Fibroblast of upper back skin (primary cell): ENCODE measurements at regions not wholly inside any gene's neighbourhood (a gene's known extent, or its start where the extent isn't known, plus 50 kb on each side); places are given as distances from the start of the nearest gene placed in this dataset.

Source experiments
- DNase-seq: peaks from one replicate; pipeline ENCODE4 v3.0.0-alpha.2; 2013

- no peak for DNase-seq
Measured at GRCh38 chr14:62307844-62308243, 545.6 kb downstream of the SNAPC1 start.

- DNase-seq, result no peak
Measured at GRCh38 chr14:62308316-62308715, 546.1 kb downstream of the SNAPC1 start.

GRCh38 chr14:62308891-62309290 lies 546.7 kb downstream of the SNAPC1 start:
- DNase-seq, result no peak

GRCh38 chr14:62313212-62313611 lies 551.0 kb downstream of the SNAPC1 start:
- no peak for DNase-seq

DNA sequence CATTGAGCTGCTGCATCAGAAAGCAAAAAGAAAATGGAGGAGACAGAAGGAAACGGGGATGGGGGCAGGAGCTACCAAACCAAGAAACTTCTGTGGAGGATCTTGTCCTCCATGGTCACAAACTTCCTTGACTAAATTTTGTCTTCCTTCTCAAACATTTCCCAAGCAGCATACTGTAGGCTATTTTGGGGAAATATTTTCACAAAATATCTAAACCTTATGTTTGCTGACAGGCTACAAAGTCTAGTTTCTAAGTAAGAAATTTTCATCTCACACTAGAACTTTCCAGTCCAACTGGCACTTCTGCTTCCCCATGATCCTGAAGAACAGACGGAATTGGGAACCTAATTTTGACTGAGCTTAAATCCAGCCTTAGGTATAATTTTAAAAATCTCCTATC lies 552.0 kb downstream of the SNAPC1 start:
- DNase-seq, result no peak

DNA sequence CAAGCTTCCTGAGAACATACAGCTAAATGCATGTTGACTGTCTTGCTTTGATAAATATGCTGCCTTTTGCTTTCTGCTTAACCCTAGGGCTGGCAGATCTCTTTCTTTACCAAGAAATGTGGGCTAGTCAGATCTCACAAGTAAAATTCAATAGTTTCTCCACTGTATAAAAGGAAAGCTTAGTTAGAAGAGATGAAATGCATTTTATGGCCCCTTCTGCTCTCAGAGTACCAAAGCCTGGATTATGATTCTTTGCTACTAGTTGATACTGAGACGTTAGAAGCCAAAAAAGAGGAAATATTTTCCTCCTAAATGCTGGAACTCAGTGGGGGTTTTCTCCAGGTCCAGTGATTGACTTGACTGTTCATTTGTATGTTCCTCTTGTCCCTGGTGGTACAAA lies 552.7 kb downstream of the SNAPC1 start:
- DNase-seq, result no peak

DNA sequence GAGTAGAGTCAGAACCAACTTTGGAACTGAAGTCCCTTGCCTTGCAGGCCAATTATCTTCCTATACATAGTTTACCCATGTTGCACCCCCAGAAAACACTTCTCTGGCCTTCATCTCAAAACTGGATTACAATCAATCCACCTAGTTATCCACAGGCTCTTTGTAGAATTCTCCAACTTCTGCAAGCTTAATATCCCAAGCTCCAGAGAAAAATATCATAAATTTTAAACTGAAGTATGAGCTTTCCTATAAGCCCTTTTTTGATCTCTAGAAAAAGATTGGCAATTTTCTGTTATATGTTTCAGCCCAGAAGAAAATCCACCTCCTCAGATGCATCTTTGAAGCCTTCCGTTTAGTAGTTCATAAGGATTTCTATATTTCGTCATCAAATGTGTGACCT lies 553.4 kb downstream of the SNAPC1 start:
- DNase-seq, result no peak

DNA sequence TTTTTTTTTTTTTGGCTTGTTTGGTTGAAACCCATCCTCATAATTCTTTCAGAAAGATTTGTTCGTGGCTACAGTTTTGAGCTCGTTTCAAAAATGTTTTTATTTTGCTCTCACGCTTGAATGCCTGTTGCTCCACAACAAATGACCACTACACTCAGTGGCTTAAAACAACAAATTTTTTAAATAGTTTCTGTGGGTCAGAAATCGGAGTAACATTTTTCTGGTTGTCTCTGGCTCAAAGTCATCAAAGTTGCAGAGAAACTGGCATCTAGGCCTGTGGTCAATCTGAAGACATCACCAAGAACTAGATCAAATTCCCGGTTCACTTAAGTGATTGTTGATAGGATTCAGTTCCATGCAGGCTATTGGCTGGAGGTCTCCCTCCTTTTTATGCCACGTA lies 560.0 kb downstream of the SNAPC1 start:
- DNase-seq, result no peak

DNA sequence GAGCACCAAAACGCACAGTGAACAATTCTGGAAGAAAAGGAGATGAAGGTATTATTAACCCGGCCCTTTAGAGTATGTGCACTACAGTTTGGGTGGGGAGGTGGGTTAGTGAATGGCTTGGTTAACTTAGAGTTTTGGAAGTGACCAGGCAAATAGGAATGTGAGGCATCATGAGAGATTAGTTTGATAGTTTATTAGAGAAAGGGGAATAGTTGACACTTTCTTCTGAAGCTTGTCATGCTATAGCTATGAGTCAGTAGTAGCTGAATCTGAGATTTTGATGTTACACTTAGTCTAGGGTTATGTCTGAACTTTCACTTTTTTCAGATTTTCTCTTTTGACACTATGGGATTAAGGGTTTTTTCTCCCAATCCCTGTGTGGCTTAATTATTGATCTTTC lies 567.2 kb downstream of the SNAPC1 start:
- peak; percentile 41 for DNase-seq

DNA sequence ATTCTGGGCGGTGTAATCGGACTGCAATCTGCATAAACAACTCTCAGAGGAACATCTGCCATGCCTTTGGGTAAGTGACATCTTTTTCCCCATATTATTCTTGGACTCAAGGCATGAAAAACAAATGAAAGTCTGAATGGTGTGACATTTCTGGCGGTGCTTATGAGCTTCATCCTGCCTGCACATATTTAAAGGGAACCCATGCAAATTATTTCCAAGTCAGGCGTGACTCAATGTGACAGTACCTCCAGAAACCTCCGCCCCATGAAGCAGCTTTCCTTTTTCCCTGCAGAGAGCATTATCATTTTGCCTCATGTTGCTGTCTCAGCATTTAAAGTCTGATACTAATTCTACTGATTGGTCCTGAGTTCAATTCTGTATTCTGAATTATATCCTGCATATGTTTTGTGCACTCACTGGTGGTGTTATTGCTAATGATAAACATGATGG lies 585.4 kb downstream of the SNAPC1 start:
- DNase-seq, result no peak

DNA sequence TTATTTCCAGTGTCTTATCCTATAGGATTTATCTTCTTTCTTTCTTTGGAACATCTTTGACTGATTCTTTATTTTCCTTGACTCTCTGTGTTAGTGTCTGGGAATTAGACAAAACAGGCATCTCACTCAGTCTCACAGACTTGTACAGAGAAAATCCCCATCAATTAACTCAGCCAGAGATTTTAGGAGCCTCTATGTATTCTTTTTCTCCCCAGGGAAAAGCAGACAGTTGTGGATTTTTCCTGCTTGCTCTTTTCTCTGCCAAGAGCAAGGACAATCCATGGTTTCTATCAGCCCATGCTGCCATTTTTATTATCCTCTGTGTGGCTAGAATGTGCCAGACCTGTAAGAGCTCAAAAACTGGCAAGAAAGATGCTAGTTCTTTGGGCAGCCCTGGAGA lies 595.1 kb downstream of the SNAPC1 start:
- no peak for DNase-seq

DNA sequence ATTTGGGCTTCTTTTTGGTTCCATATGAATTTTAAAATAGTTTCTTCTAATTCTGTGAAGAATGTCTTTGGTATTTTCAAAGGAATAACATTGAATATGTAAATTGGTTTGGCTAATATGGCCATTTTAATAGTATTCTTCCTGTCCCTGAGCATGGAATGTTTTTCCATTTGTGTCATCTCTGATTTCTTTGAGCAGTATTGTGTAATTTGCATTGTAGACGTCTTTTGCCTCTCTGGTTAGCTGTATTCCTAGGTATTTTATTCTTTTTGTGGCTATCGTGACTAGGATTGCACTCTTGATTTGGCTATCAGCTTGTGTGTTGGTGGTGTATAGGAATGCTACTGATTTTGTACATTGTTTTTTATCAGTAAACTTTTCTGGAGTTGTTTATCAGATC lies 601.9 kb downstream of the SNAPC1 start:
- no peak for DNase-seq

DNA sequence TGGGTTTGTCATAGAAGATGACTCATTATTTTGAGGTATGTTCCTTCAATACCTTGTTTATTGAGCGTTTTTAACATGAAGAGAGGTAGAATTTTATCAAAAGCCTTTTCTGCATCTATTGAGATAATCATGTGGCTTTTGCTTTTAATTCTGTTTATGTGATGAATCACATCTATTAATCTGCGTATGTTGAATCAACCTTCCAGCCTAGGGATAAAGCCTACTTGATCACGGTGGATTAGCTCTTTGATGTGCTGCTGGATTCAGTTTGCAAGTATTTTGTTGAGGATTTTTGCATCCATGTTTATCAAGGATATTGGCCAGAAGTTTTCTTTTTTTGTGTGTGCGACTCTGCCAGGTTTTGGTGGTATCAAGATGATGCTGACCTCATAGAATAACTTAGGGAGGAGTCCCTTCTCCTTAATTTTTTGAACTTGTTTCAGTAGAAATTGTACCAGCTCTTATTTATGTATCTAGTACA lies 602.6 kb downstream of the SNAPC1 start:
- DNase-seq, result no peak

DNA sequence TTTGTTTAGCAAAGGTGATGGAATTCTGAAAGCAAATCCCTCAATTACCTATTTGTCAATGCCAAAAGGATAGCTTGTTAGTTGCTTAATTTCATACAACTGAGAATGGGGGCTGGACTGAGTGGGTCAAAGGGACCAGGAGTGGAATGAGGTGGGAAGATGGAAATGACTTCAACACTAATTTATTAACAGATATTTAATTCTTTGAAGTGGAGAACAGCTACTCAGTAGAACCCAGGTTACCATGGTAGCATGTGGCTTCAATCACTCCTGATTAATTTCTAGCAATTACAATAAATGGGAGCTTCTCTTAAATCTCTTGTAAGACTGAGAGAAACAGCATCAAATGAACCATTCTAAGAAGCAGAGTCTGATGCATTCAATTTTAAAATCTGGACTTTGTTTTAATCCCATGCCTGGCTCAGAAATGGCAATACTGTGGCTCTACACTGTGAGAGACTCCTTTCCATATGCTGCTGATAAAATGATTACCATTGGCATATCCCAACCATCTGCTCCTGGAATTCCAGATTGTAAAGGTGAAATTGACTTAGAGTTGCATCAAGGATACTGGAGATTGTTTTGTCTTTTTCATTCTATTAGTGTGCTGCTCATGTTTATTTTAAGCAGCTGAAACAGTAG lies 607.8 kb downstream of the SNAPC1 start:
- no peak for DNase-seq

- DNase-seq, result no peak
Measured at GRCh38 chr14:62373944-62374343, 611.7 kb downstream of the SNAPC1 start.

DNA sequence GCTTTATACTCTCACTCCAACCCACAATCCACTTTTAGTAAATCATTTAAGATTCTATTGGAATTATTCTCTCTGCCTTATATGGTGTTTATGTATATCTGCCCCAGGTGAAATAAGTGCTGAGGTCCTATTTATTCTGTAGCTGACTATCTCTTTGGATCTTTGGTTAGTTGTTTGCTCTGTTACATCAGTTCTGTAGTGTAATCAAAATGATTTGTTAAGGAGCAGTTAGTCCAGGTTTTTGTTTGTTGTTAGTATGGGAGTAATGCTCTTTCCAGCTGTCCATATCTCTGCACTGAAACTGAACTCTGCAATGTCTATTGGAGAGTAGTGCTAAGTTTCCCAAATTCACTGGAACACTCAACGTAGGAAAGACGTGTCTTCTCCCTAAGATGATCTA lies 615.8 kb downstream of the SNAPC1 start:
- no peak for DNase-seq

DNA sequence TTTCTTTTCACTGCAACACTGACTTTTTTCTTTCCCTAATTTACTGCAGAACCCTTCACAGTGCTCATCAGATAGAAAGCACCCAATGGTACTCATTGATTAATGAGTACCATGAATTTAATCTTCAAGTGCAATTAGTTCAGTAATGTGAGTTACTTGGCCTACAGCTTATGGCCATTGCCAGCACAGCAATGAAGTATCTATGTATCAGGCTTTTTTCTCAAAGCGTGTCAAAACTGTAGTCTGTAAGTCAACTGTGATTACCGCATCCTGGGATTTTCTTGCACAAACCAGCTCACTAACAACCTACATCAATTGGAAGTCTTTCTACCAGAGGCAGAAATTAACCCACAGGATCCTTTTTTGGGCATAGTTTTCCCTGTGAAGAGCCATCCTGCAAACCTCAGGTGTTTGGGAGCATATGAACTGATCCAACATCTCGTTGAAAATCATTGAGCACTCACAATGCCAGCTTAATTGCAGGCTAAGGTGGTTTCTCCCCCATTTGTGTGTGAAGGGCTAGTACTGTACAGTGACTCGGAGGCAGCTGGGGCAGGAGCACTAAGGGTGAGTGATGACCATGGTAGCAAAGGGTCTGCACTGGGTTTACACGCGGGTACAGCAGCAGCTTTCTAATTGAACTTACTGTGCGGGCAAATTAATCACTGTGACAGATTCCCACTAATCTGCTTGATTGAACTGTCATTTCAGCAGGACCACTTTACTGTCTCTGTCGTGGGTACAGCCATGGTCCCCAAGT lies 619.3 kb downstream of the SNAPC1 start:
- no peak for DNase-seq

DNA sequence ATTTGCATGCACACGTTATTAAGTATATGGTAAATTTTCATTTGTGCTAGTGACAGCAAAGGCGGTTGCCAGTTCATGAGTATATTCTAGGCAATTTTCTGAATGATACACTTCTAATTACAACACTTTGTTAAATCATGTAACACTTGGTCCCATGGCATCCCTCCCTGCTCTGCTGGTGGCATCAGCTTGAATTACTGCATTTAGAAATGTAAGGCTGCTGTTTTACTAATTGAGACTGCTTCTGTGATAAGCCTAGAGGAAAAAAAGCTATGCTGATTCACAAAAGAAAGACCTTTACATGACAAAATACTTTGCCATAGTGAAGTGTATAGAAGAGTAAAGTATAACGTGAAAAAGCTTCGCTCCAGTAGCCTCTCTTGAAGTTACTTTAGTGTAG lies 636.1 kb downstream of the KCNH5 start:
- DNase-seq, result no peak

DNA sequence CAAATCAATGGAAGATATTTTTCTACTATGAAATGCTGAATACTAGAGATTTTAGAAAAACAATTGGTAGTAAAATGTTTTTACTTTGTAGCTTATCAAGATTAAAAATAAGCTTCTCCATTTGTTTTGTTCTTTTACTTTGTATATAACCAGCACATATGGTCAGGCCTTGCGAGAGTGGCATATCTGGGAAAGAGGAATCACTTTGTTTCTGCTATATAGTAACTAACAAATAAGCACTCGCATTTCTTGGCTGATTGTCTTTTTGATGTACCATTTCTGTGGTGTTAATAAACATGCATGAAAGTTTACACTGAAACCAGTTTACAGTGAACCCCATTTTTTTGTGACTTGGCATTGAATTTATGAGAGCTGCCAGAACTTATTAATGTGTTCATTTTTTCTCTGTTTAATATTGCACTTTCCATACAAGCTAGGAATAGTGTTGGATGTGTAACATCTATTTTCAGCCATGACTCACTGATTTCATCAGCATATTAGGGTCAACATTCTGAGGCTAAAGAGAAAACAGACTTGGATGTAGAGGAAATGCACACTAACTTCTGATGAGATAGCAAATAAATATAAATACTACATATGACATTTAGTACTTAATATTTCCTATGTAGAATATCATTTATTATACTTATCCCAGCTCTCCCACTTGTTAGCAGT lies 635.5 kb downstream of the KCNH5 start:
- peak; percentile 82 for DNase-seq

DNA sequence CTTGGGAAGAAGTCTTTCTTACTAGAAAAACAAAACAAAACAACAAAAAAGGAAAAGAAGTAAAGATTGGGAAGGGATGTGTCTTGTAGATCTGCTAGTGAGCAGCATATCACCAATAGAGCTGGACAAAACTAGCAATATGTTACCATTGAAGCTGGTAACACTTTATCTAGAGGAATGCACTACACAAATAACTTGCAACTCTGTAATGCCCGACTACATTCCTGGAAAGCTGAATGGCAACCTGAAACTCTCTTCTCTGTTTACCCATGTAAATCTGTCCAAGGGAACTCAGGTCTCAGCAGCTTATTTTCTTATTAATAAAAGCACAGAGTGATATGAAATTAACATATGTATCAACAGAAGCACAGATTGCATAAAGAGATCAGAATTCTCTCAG lies 624.4 kb downstream of the KCNH5 start:
- no peak for DNase-seq

DNA sequence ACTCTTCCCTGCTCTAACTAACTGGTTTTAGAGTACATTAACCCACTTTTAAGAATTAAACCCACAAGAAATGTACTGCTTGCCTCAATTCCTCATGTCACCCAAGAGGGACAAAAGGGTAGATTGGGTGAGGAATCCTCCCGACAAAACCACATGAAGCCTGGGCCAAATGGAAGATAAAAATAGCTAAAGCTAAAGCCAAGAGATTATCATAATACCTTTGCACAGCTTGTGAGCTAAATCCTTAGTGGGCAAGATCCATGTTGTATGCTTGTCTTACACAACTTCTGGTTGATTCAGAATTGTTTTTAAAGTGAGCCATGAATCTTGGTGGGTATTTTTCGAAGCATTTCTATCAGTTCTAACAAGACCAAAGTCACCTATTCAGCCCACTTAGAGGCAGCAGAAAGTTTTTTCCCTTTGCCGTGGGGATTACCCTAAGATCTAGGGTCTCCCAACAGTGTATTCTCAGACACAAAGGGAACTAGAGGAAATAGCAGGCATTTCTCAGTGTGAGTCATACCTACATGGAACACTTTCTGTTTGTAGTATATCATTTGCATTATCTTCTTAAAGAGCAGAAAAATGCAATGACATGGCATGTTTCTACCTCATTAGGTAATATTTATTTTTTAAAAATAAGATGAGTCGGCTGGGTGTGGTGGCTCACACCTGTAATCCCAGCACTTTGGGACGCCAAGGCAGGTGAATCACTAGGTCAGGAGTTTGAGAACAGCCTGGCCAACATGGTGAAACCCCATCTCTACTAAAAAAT lies 616.6 kb downstream of the KCNH5 start:
- DNase-seq, result peak; percentile 80

- DNase-seq, result no peak
Measured at GRCh38 chr14:62429683-62430082, 615.6 kb downstream of the KCNH5 start.

- DNase-seq, result no peak
Measured at GRCh38 chr14:62431496-62431895, 613.8 kb downstream of the KCNH5 start.
